GM10266 (cell line): ENCODE measurements at regions not wholly inside any gene's neighbourhood (a gene's known extent, or its start where the extent isn't known, plus 50 kb on each side); places are given as distances from the start of the nearest gene placed in this dataset.
A peak's percentile ranks its signal among the peaks of the same experiment; 100 is the strongest.
"Not testable (repeated sequence)": the region's sequence is repeated elsewhere in the genome, so short reads cannot be mapped to it uniquely, and the experiment has no call there.

Experiments used
- DNase-seq: peaks from one replicate; pipeline ENCODE4 v3.0.0; 2012; ENCODE audit errors: extremely low spot score
- TF ChIP-seq, protein P1 (sequence below): IDR thresholded peaks from 2 replicates; pipeline ENCODE4 v1.5.1; 2012; ENCODE audit warnings: mild to moderate bottlenecking, low read depth; ENCODE audit not compliant: control insufficient read depth, insufficient read depth; ENCODE audit errors: missing control alignments

DNA sequence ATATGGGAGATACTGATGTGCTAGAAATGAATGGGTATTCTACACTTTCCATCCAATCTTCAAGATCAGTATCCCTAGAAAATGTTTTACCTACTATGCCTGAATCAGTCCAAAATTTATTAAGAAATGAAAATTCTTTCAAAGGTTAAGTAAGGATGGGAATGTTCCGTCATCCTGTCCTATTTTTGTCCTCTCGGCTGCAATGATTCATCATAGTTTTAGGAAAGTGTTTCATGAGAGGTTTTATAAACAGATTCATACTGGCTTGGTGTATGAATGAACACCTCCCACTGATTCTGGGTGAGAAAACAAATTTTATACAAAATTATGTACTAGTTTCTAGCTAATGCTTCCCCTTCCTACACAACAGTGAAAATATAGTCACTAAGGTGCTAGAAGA is 504.6 kb upstream of the NR5A2 start:
- DNase-seq = no peak
- TF ChIP-seq, protein P1, sequence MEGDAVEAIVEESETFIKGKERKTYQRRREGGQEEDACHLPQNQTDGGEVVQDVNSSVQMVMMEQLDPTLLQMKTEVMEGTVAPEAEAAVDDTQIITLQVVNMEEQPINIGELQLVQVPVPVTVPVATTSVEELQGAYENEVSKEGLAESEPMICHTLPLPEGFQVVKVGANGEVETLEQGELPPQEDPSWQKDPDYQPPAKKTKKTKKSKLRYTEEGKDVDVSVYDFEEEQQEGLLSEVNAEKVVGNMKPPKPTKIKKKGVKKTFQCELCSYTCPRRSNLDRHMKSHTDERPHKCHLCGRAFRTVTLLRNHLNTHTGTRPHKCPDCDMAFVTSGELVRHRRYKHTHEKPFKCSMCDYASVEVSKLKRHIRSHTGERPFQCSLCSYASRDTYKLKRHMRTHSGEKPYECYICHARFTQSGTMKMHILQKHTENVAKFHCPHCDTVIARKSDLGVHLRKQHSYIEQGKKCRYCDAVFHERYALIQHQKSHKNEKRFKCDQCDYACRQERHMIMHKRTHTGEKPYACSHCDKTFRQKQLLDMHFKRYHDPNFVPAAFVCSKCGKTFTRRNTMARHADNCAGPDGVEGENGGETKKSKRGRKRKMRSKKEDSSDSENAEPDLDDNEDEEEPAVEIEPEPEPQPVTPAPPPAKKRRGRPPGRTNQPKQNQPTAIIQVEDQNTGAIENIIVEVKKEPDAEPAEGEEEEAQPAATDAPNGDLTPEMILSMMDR = no peak

- TF ChIP-seq, protein P1 = no peak
- no peak for DNase-seq
Observed at GRCh38 chr1:199529324-199529723, 498.2 kb upstream of the NR5A2 start.

- DNase-seq = not testable (repeated sequence)
Observed at GRCh38 chr1:199533361-199533760, 494.1 kb upstream of the NR5A2 start.

DNA sequence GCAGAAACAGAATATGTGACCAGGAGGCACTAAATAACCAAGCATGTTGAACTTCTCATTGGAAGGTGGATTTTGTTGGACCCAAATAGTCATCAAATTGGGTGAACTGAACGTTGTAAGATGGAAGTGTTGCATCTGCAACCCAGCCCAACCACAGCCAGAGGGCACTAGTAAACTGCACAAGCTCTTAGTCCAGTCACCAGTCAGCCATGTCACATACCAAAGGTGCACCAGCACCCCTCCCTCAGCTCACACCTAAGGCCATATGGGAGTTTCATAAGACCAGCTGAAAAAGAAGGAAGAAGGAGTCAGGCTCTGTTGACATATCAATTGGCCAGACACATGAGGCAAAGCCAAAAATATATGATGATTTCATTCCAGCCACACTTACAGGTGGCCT is 481.7 kb upstream of the NR5A2 start:
- no peak for DNase-seq
- TF ChIP-seq, protein P1 = peak; percentile 10

DNA sequence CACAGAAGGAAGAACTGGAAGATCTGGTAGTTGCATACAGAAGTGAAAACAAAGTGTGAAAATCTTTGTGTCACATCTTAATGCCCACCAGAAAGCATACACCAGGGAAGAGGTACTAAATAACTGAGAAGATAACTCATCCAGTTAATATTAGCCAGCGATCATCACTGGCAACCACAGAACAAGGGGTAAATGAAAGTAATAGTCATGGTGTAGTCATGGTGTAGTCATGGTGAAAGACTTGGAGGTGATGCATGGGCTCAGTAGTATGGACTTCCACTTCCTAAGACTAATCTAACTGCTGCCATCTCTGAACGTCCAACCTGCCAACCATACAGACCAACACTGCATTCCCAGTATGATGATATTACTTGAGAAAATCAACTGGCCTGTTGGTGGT is 481.2 kb upstream of the NR5A2 start:
- no peak for DNase-seq
- TF ChIP-seq, protein P1 = no peak

DNA sequence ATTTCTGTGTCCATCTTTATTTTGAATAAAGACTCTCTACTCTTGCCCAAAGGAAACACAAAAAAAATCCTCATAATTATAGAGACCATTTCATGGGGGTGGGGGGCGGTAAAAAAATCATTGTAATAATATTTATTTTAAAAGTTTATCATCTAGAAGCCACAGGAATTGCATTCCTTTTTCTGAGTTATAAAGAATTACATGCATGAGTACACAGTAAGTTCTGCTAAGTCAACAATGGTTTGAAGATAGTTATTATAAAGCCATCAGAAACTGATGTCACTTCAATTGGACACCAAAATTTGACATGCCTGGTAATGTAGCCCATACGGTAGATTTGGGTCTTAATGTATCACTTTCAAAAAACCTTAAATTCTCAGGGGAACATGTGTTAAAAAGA is 478.1 kb upstream of the NR5A2 start:
- TF ChIP-seq, protein P1 = no peak

DNA sequence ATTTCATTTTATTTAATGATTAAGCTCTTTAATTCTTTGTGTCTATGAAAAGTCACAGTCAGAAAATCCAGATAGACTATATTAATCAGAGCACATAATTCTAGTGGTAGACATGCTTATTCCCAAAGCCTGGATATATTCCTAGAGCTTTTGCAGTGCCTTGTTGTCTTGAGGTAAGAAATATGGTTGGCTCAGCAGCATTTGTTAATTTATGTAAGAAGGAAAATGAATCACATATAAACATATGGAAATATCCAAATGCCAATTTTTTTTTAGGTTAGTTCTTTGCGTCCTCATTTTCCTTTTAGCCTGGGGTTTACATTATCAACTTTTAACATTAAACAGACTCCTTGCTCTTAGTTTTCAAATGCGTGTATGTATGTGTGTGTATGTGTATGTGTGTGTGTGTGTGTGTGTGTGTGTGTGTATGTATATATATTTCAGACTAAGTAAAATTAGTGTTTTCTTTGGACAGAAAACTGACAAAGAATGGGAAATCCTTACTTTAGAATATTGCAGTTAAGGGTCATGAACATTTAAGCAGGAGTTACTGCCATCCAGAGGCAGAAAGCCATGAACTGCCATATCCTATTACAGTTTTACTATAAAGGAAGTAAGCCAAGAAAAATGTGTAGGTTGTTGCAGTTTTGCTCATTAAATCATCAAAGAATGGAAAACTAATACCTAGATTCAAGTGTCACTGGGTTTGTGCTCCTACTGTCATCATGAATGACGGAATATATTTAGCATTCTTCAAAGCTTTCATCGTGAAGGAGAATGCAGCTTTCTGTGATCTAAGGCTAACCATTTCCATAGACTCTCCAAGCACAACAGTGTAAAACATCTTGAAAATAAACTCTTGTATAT is 477.1 kb upstream of the NR5A2 start:
- DNase-seq = no peak
- TF ChIP-seq, protein P1 = no peak

More for the DNA sequence above, 478.1 kb upstream of the NR5A2 start:
- DNase-seq = no peak
